PC-3 (cell line): ENCODE measurements at regions not wholly inside any gene's neighbourhood (a gene's known extent, or its start where the extent isn't known, plus 50 kb on each side); places are given as distances from the start of the nearest gene placed in this dataset.
"Not testable (repeated sequence)": the region's sequence is repeated elsewhere in the genome, so short reads cannot be mapped to it uniquely, and the experiment has no call there.

ENCODE experiments used
- ATAC-seq: fragments of 200-7000 bp; cut with Tn5 transposase; 2 replicates; pipeline ENCODE4 v1.9.1; 2020; ENCODE audit warnings: mild to moderate bottlenecking, moderate library complexity
- BruUV-seq: library from RNA; stranded (reverse); fragments of 400-500 nt; replicated peaks from 2 replicates; lab custom pipeline; 2021; lab: Mats Ljungman, UMichigan
- CTCF ChIA-PET: fragments of 300-600 bp; sonication (Branson Sonifier 250); formaldehyde crosslinking; loops from one replicate; lab custom pipeline; 2022; ENCODE audit warnings: antibody characterized with exemption; lab: Charles Lee
- POLR2A ChIA-PET: fragments of 300-600 bp; sonication (Branson Sonifier 250); formaldehyde crosslinking; loops from one replicate; lab custom pipeline; 2022; ENCODE audit warnings: antibody characterized with exemption; ENCODE audit not compliant: unreplicated experiment; lab: Charles Lee
- DNase-seq: peaks from one replicate; pipeline ENCODE4 v3.0.0-alpha.2; 2015
- H2AFZ ChIP-seq: fragments of 300-600 bp; sonication (generic); 2 replicates; pipeline ENCODE4 v1.6.0; 2016; ENCODE audit warnings: antibody characterized with exemption, low read length
- H3F3A ChIP-seq: fragments of 300-600 bp; sonication (generic); one replicate; pipeline ENCODE4 v1.6.0; 2017; ENCODE audit warnings: antibody characterized with exemption, low read length, control low read depth, mild to moderate bottlenecking; ENCODE audit not compliant: unreplicated experiment
- H3K27ac ChIP-seq: fragments of 300-600 bp; sonication (generic); 2 replicates; pipeline ENCODE4 v1.5.1; 2016; ENCODE audit warnings: mild to moderate bottlenecking, low read length
- H3K27me3 ChIP-seq: fragments of 300-600 bp; sonication (generic); 2 replicates; pipeline ENCODE4 v1.6.1; 2016; ENCODE audit warnings: low read length, mixed read lengths
- H3K36me3 ChIP-seq: fragments of 300-600 bp; sonication (generic); 2 replicates; pipeline ENCODE4 v1.6.1; 2016; ENCODE audit warnings: low read depth, mixed run types, low read length, mixed read lengths
- H3K4me1 ChIP-seq: fragments of 300-600 bp; sonication (generic); 2 replicates; pipeline ENCODE4 v1.5.1; 2016; ENCODE audit warnings: low read length; ENCODE audit not compliant: insufficient read depth
- H3K4me2 ChIP-seq: fragments of 300-600 bp; sonication (generic); 2 replicates; pipeline ENCODE4 v1.6.0; 2016; ENCODE audit warnings: low read length
- H3K4me3 ChIP-seq: fragments of 300-600 bp; sonication (generic); 2 replicates; pipeline ENCODE4 v1.5.1; 2016; ENCODE audit warnings: mild to moderate bottlenecking, low read length, mixed read lengths
- H3K79me2 ChIP-seq: fragments of 300-600 bp; sonication (generic); 2 replicates; pipeline ENCODE4 v1.6.1; 2017; ENCODE audit warnings: low read length, mixed read lengths
- H3K9ac ChIP-seq: fragments of 300-600 bp; sonication (generic); 2 replicates; pipeline ENCODE4 v1.6.0; 2016; ENCODE audit warnings: mild to moderate bottlenecking, low read length
- H3K9me2 ChIP-seq: fragments of 300-600 bp; sonication (generic); replicated peaks from 2 replicates; pipeline ENCODE4 v1.6.1; 2016; ENCODE audit warnings: mixed run types, low read length, mixed read lengths
- H3K9me3 ChIP-seq: fragments of 300-600 bp; sonication (generic); 2 replicates; pipeline ENCODE4 v1.6.1; 2016; ENCODE audit warnings: low read length, mixed read lengths
- H4K20me1 ChIP-seq: fragments of 300-600 bp; sonication (generic); 2 replicates; pipeline ENCODE4 v1.6.1; 2016; ENCODE audit warnings: low read length, mixed read lengths
- intact Hi-C: fragments of 100-400 bp; cut with micrococcal nuclease; formaldehyde crosslinking; loops from 2 replicates; pipeline ENCODE4 v1.9.0; 2023

GRCh38 chr9:64444909-64445525, 840.0 kb downstream of the FOXD4L5 start:
- ATAC-seq, H3K4me1 ChIP-seq, H3K4me3 ChIP-seq, H3K27me3 ChIP-seq, H3K9me2 ChIP-seq, BruUV-seq, H3F3A ChIP-seq, H3K36me3 ChIP-seq, H4K20me1 ChIP-seq, H2AFZ ChIP-seq, POLR2A ChIA-PET, H3K27ac ChIP-seq, intact Hi-C loops, H3K9ac ChIP-seq, H3K79me2 ChIP-seq, CTCF ChIA-PET, H3K4me2 ChIP-seq, H3K9me3 ChIP-seq: not testable (repeated sequence)
- DNase-seq: peak; percentile 0

GRCh38 chr9:64439747-64440146, 845.3 kb downstream of the FOXD4L5 start:
- CTCF ChIA-PET, ATAC-seq, H3K27ac ChIP-seq, H3K79me2 ChIP-seq, intact Hi-C loops, BruUV-seq, H3K36me3 ChIP-seq, H3K9me3 ChIP-seq, DNase-seq, H3K9ac ChIP-seq, H3K27me3 ChIP-seq, H3K9me2 ChIP-seq, H3F3A ChIP-seq, H3K4me3 ChIP-seq, POLR2A ChIA-PET, H3K4me2 ChIP-seq, H2AFZ ChIP-seq, H3K4me1 ChIP-seq, H4K20me1 ChIP-seq: not testable (repeated sequence)
